ENCODE measurements at regions not wholly inside any gene's neighbourhood (a gene's known extent, or its start where the extent isn't known, plus 50 kb on each side); places are given as distances from the start of the nearest gene placed in this dataset.

DNA sequence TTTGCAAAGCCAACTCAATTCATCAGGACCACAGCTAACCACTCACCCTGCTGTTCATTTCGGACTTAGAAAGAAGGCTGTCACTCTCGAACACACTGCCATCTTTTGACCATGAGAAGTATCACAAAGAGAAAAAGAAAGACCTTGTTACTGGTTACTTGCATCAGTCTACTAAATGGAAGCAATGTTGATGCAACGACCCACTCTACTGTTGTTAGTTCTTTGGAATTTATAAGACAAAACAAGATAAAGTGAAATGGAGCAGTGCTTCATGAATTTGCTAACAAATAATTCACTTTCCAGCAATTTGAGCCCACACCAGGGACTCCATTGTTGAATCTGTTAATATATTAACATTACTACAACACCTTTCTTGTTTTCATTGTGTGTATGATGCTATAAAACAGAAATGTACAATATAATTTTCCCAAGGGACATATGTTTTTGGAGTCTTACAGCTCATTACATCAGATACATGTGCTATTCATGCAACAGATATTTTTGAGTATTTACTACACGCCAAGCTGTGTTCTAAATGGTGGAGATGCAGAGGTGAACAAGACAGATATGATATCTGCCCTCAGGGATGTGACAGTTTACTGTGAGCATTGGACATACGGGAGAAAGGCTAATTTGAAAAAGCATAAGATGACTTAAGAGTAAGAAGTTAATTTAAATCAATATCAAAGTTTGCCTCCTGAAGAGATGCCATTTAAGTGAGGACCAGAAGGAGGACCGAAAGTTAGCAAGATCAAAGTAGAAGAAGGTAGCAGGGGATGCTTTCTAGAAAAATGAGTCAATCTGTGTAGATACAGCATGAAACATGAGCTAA, 87.2 kb downstream of the AREG start:
- no peaks in the 10 kb centered on the region for H3K79me2 ChIP-seq (ENCODE audit: insufficient read depth, low read depth, low read length)
- H3K4me1 ChIP-seq (ENCODE audit: insufficient read depth, low read length, poor library complexity, severe bottlenecking): no peaks in the 10 kb centered on the region
- H3K4me2 ChIP-seq (ENCODE audit: low read length): no peak overlapping the region
- DNase-seq (ENCODE audit: low spot score): peak; percentile 22
- H3K27ac ChIP-seq (ENCODE audit: low read depth, low read length, poor library complexity, severe bottlenecking): no peak overlapping the region
- intact Hi-C loops (cut with micrococcal nuclease; ENCODE audit: unreplicated experiment): loop anchor here (5.0 kb wide), 1 partner anchor 155 kb away; no protein-coding TSS in a partner anchor
- no peaks in the 10 kb centered on the region for H3K36me3 ChIP-seq (ENCODE audit: insufficient read depth, low read length)
- BruUV-seq (replicated peaks): no TSS peak
- no peaks in the 10 kb centered on the region for H4K20me1 ChIP-seq (ENCODE audit: insufficient read depth, low read length)
- no peak overlapping the region for H3K4me3 ChIP-seq (ENCODE audit: low read depth, low read length, poor library complexity, severe bottlenecking)
- ChIA-PET CTCF (ENCODE audit: unreplicated experiment) (no interaction called here), POLR2A (interaction anchor here (0.5 to 0.9 kb wide), 3 partner anchors 17 to 585 kb away, joined by 3 to 4 read pairs (median 3); no protein-coding TSS in a partner anchor)
- H3K9me2 ChIP-seq (ENCODE audit: insufficient read depth, low read length): no peaks in the 10 kb centered on the region
- H2AFZ ChIP-seq (ENCODE audit: low read length): no peak overlapping the region
- TF ChIP-seq, protein P1, sequence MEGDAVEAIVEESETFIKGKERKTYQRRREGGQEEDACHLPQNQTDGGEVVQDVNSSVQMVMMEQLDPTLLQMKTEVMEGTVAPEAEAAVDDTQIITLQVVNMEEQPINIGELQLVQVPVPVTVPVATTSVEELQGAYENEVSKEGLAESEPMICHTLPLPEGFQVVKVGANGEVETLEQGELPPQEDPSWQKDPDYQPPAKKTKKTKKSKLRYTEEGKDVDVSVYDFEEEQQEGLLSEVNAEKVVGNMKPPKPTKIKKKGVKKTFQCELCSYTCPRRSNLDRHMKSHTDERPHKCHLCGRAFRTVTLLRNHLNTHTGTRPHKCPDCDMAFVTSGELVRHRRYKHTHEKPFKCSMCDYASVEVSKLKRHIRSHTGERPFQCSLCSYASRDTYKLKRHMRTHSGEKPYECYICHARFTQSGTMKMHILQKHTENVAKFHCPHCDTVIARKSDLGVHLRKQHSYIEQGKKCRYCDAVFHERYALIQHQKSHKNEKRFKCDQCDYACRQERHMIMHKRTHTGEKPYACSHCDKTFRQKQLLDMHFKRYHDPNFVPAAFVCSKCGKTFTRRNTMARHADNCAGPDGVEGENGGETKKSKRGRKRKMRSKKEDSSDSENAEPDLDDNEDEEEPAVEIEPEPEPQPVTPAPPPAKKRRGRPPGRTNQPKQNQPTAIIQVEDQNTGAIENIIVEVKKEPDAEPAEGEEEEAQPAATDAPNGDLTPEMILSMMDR (conservative IDR thresholded peaks at IDR 0.05; ENCODE audit: low read length): peak; percentile 70
- no peak for TF ChIP-seq EZH2phosphoT487 (IDR thresholded peaks at IDR 0.05; ENCODE audit: borderline replicate concordance, low read depth, low read length)
- H3K9me3 ChIP-seq (ENCODE audit: low read length): no peaks in the 10 kb centered on the region

DNA sequence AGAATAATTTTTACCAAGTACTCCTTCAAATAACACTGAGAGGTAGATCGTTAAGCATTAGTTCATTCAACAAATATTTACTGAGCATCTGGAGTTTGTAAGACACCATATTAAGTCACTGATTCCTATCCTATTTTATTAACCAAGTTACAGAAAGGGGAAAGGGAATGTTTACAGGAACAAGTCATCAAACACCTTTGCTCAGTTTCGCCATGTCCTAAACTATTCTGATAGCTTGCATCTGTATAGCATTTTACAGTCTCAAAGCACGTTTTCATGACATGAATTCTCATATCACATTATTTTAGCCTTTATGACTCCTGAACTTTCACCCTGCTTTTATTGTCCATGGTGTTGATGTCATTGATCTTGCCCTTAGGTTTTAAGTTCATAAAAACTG, 89.2 kb downstream of the AREG start:
- H3K4me3 ChIP-seq (ENCODE audit: low read depth, low read length, poor library complexity, severe bottlenecking): no peak overlapping the region
- no peaks in the 10 kb centered on the region for H3K36me3 ChIP-seq (ENCODE audit: insufficient read depth, low read length)
- H4K20me1 ChIP-seq (ENCODE audit: insufficient read depth, low read length): no peaks in the 10 kb centered on the region
- no peaks in the 10 kb centered on the region for H3K9me2 ChIP-seq (ENCODE audit: insufficient read depth, low read length)
- intact Hi-C loops (cut with micrococcal nuclease; ENCODE audit: unreplicated experiment): loop anchor here (5.0 kb wide), 1 partner anchor 157 kb away; no protein-coding TSS in a partner anchor
- no peak overlapping the region for H3K27ac ChIP-seq (ENCODE audit: low read depth, low read length, poor library complexity, severe bottlenecking)
- no peaks in the 10 kb centered on the region for H3K9me3 ChIP-seq (ENCODE audit: low read length)
- H3K79me2 ChIP-seq (ENCODE audit: insufficient read depth, low read depth, low read length): no peaks in the 10 kb centered on the region
- ChIA-PET POLR2A (interaction anchor here (0.6 kb wide), 1 partner anchor 10 kb away, joined by 3 read pairs; no protein-coding TSS in a partner anchor), CTCF (ENCODE audit: unreplicated experiment) (no interaction called here)
- BruUV-seq (replicated peaks): no TSS peak
- no peaks in the 10 kb centered on the region for H3K4me1 ChIP-seq (ENCODE audit: insufficient read depth, low read length, poor library complexity, severe bottlenecking)
- H3K4me2 ChIP-seq (ENCODE audit: low read length): no peak overlapping the region
- H2AFZ ChIP-seq (ENCODE audit: low read length): no peak overlapping the region
- DNase-seq (ENCODE audit: low spot score): no peak
- no peak for TF ChIP-seq EZH2phosphoT487 (IDR thresholded peaks at IDR 0.05; ENCODE audit: borderline replicate concordance, low read depth, low read length)
- TF ChIP-seq, protein P1 (conservative IDR thresholded peaks at IDR 0.05; ENCODE audit: low read length): no peak

DNA sequence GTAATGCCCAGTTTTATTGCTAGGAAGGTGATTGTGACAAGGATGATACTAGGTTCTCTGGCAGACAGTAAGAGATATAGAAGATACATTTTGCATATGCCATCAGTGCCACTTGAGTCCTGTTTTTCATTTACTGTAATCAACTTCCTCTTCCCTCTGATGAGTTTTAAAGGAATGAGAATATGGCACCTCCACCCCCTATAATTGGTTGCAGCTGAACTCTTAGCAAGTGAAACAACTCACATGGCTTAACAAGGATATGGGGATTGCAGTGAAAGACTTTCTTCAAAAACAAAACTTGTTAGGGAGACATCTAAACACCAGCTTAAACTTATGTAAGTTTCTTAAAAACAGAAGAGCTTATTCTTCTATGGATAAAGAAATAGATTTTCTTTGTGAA, 90.0 kb downstream of the AREG start:
- DNase-seq (ENCODE audit: low spot score): no peak
- Histone ChIP-seq H4K20me1 (ENCODE audit: insufficient read depth, low read length) (no peaks in the 10 kb centered on the region), H3K4me3 (ENCODE audit: low read depth, low read length, poor library complexity, severe bottlenecking) (no peak overlapping the region), H3K27ac (ENCODE audit: low read depth, low read length, poor library complexity, severe bottlenecking) (no peak overlapping the region), H3K9me3 (ENCODE audit: low read length) (no peaks in the 10 kb centered on the region), H3K79me2 (ENCODE audit: insufficient read depth, low read depth, low read length) (no peaks in the 10 kb centered on the region), H3K4me2 (ENCODE audit: low read length) (no peak overlapping the region), H2AFZ (ENCODE audit: low read length) (no peak overlapping the region), H3K9me2 (ENCODE audit: insufficient read depth, low read length) (no peaks in the 10 kb centered on the region), H3K36me3 (ENCODE audit: insufficient read depth, low read length) (no peaks in the 10 kb centered on the region), H3K4me1 (ENCODE audit: insufficient read depth, low read length, poor library complexity, severe bottlenecking) (no peaks in the 10 kb centered on the region)
- ChIA-PET POLR2A (no interaction called here), CTCF (ENCODE audit: unreplicated experiment) (no interaction called here)
- BruUV-seq (replicated peaks): no TSS peak
- TF ChIP-seq, protein P1 (conservative IDR thresholded peaks at IDR 0.05; ENCODE audit: low read length): no peak
- TF ChIP-seq EZH2phosphoT487 (IDR thresholded peaks at IDR 0.05; ENCODE audit: borderline replicate concordance, low read depth, low read length): no peak
- intact Hi-C loops (cut with micrococcal nuclease; ENCODE audit: unreplicated experiment): loop anchor here (5.0 kb wide), 1 partner anchor 158 kb away; no protein-coding TSS in a partner anchor

Data from OCI-LY7 (cell line).